Caco-2 (cell line): ENCODE measurements at regions not wholly inside any gene's neighbourhood (a gene's known extent, or its start where the extent isn't known, plus 50 kb on each side); places are given as distances from the start of the nearest gene placed in this dataset.

Experiments used
- BruUV-seq: library from RNA; stranded (reverse); fragments of 400-500 nt; replicated peaks from 2 replicates; lab custom pipeline; 2021; lab: Mats Ljungman, UMichigan
- CTCF ChIA-PET: fragments of 300-600 bp; sonication (Branson Sonifier 250); formaldehyde crosslinking; loops from one replicate; lab custom pipeline; 2022; ENCODE audit warnings: antibody characterized with exemption; lab: Charles Lee
- POLR2A ChIA-PET: fragments of 300-600 bp; sonication (Branson Sonifier 250); formaldehyde crosslinking; loops from one replicate; lab custom pipeline; 2022; ENCODE audit warnings: antibody characterized with exemption; lab: Charles Lee
- DNase-seq, 2 experiments: peaks; one replicate each; pipeline versions ENCODE4 v3.0.0 to v3.0.0-alpha.2; 2020 to 2022
- H3K27me3 ChIP-seq: replicated peaks from 2 replicates; pipeline ENCODE4 v1.6.0; 2011; ENCODE audit warnings: low read length; ENCODE audit not compliant: control insufficient read depth, insufficient read depth
- H3K36me3 ChIP-seq: 2 replicates; pipeline ENCODE4 v1.5.1; 2011; ENCODE audit warnings: low read length; ENCODE audit not compliant: control insufficient read depth, insufficient read depth
- H3K4me1 ChIP-seq: fragments of 250-450 bp; sonication (Bioruptor Pico); 2 replicates; pipeline ENCODE4 v1.5.1; 2020; ENCODE audit warnings: mild to moderate bottlenecking
- H3K4me3 ChIP-seq: 2 replicates; pipeline ENCODE4 v1.5.1; 2011; ENCODE audit warnings: low read depth, mild to moderate bottlenecking, control low read depth, low read length
- H3K9me3 ChIP-seq: fragments of 250-450 bp; sonication (Bioruptor Pico); 2 replicates; pipeline ENCODE4 v1.5.1; 2020; ENCODE audit warnings: mild to moderate bottlenecking, moderate library complexity
- H3K27ac Mint-ChIP-seq: one replicate; pipeline ENCODE4 v1.8.0; 2022; ENCODE audit warnings: mixed read lengths; ENCODE audit not compliant: unreplicated experiment
- H3K27me3 Mint-ChIP-seq: one replicate; pipeline ENCODE4 v1.8.0; 2022; ENCODE audit warnings: mixed read lengths; ENCODE audit not compliant: insufficient read depth, unreplicated experiment
- H3K36me3 Mint-ChIP-seq: one replicate; pipeline ENCODE4 v1.8.0; 2022; ENCODE audit warnings: mild to moderate bottlenecking, mixed read lengths; ENCODE audit not compliant: insufficient read depth, unreplicated experiment
- H3K4me1 Mint-ChIP-seq: one replicate; pipeline ENCODE4 v1.8.0; 2022; ENCODE audit warnings: low read depth, mixed read lengths; ENCODE audit not compliant: unreplicated experiment
- H3K4me3 Mint-ChIP-seq: one replicate; pipeline ENCODE4 v1.8.0; 2022; ENCODE audit warnings: mild to moderate bottlenecking, moderate library complexity, mixed read lengths; ENCODE audit not compliant: unreplicated experiment
- H3K9me3 Mint-ChIP-seq: one replicate; pipeline ENCODE4 v1.8.0; 2022; ENCODE audit warnings: mixed read lengths; ENCODE audit not compliant: unreplicated experiment
- intact Hi-C: fragments of 100-400 bp; cut with micrococcal nuclease; formaldehyde crosslinking; loops from one replicate; pipeline ENCODE4 v1.10.0; 2022; ENCODE audit not compliant: unreplicated experiment
- TF ChIP-seq, protein P1 (sequence below), 2 experiments: fragments of 200-600 bp in 1 of 2; IDR thresholded peaks; 1 replicate in 1 of 2; 2 replicates in 1 of 2; pipeline versions ENCODE4 v1.5.1 to v1.8.0; 2011 to 2022; ENCODE audit warnings: antibody characterized with exemption in 1 of 2, control low read depth in 1 of 2, inconsistent platforms in 1 of 2, low read depth in 1 of 2, low read length in 1 of 2, mild to moderate bottlenecking in 1 of 2, moderate library complexity in 1 of 2; ENCODE audit not compliant: insufficient read depth in 1 of 2, severe bottlenecking in 1 of 2, unreplicated experiment in 1 of 2

DNA sequence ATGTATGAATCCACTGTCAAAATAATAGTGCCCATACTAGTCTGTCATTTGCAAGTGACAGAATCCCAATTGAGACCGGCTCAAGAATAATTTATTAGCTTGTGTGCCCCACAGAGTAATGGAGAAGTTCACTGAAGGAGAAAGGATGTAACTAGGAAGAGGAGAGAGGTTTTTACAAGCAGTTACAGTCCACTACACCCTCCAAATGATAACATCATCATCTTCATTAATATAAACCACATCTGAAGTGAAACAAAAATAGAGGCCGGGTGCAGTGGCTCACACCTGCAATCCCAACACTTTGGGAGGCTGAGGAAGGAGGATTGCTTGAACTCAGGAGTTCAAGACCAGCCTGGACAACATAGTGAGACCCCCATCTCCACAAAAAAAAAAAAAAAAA is 226.8 kb downstream of the SKIDA1 start:
- ChIA-PET CTCF (no interaction called here), POLR2A (no interaction called here)
- Mint-ChIP-seq H3K4me1 (peaks cover 45% of the 10 kb centered on the region), H3K9me3 (no peaks in the 10 kb centered on the region), H3K27ac (no peak overlapping the region), H3K4me3 (no peak overlapping the region), H3K36me3 (peaks cover 6% of the 10 kb centered on the region), H3K27me3 (no peaks in the 10 kb centered on the region)
- Histone ChIP-seq H3K36me3 (no peaks in the 10 kb centered on the region), H3K4me3 (no peak overlapping the region), H3K9me3 (no peaks in the 10 kb centered on the region), H3K4me1 (peaks cover 34% of the 10 kb centered on the region), H3K27me3 (no peaks in the 10 kb centered on the region)
- no TSS peak for BruUV-seq
- DNase-seq, result no peak
- intact Hi-C loops, result no loop called here
- TF ChIP-seq, protein P1, sequence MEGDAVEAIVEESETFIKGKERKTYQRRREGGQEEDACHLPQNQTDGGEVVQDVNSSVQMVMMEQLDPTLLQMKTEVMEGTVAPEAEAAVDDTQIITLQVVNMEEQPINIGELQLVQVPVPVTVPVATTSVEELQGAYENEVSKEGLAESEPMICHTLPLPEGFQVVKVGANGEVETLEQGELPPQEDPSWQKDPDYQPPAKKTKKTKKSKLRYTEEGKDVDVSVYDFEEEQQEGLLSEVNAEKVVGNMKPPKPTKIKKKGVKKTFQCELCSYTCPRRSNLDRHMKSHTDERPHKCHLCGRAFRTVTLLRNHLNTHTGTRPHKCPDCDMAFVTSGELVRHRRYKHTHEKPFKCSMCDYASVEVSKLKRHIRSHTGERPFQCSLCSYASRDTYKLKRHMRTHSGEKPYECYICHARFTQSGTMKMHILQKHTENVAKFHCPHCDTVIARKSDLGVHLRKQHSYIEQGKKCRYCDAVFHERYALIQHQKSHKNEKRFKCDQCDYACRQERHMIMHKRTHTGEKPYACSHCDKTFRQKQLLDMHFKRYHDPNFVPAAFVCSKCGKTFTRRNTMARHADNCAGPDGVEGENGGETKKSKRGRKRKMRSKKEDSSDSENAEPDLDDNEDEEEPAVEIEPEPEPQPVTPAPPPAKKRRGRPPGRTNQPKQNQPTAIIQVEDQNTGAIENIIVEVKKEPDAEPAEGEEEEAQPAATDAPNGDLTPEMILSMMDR (IDR thresholded peaks at IDR 0.05; ENCODE audit: insufficient read depth in 1 of 2, low read depth in 1 of 2, low read length in 1 of 2, severe bottlenecking in 1 of 2, unreplicated experiment in 1 of 2), result no peak

DNA sequence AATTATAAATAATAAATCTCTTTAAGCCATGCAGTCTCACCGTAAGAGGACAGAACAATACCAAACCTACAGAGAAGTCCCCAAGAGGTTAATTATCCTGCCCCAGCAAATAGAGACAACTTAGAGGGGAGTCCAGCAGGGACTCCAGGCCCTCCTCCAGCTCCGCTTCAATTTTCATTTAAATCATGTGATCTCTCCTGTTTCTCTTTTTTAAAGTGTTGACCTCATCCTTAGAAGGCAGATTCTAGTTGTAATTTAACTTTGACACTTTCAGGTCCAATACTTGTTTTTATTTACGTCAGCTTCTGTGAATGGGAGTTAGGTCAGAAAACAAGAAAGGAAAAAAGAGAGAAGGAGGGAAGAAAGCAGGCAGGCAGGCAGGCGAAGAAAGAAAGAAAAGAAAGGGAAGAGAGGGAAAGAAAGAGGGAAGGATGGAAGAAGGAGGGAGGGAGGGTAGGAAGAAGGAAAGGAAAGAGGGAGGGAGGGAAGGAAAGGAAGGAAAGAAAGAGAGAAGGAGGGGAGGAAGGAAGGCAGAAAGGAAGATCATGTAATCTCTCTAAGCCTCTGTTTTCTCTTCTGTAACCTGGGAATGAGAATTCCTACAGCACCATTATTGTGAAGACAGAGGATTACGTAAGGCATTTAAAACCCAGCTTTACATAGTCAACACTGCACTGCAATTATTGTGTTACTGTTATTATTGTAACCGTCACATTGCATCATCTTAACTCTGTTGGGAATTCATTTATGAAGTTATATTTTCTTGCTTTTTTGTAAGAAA is 227.7 kb downstream of the SKIDA1 start:
- H3K4me3 ChIP-seq, result no peak overlapping the region
- H3K27me3 ChIP-seq, result no peaks in the 10 kb centered on the region
- no TSS peak for BruUV-seq
- intact Hi-C loops, result no loop called here
- Mint-ChIP-seq H3K27me3 (no peaks in the 10 kb centered on the region), H3K36me3 (peaks cover 15% of the 10 kb centered on the region), H3K4me1 (peaks cover 52% of the 10 kb centered on the region), H3K27ac (no peak overlapping the region), H3K4me3 (no peak overlapping the region), H3K9me3 (no peaks in the 10 kb centered on the region)
- no peaks in the 10 kb centered on the region for H3K36me3 ChIP-seq
- H3K4me1 ChIP-seq, result peaks cover 32% of the 10 kb centered on the region
- ChIA-PET CTCF (no interaction called here), POLR2A (no interaction called here)
- TF ChIP-seq, protein P1 (IDR thresholded peaks at IDR 0.05; ENCODE audit: insufficient read depth in 1 of 2, low read depth in 1 of 2, low read length in 1 of 2, severe bottlenecking in 1 of 2, unreplicated experiment in 1 of 2), result no peak
- H3K9me3 ChIP-seq, result no peaks in the 10 kb centered on the region
- no peak for DNase-seq

DNA sequence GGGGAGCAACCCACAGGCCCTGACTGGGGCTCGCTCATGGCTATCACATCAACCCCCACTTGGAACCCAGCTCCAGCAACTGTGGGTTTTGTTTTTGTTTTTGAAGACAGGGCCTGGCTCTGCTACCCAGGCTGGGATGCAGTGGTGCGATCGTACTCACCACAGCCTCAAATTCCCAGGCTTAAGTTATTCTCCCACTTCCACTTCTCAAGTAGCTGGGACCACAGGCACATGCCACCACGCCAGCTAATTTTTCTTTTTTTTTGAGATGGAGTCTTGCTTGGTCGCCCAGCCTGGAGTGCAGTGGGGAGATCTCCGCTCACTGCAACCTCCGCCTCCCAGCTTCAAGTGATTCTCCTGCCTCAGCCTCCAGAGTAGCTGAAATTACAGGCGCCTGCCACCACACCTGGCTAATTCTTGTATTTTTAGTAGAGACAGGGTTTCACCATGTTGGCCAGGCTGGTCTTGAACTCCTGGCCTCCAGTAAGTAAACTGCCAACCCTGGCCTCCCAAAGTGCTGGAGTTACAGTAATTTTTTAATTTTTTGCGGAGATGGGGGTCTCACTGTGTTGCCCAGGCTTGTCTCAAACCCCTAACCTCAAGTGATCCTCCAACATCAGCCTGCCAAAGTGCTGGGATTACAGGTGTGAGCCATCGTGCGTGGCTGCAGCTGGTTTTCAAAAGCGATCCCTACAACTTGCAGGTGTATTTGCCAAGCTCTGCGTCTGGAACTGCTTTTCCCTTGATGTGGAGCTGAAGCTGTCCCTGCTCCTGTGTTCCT is 228.7 kb downstream of the SKIDA1 start:
- H3K4me1 ChIP-seq, result peaks cover 40% of the 10 kb centered on the region
- Mint-ChIP-seq H3K4me3 (no peak overlapping the region), H3K36me3 (peaks cover 16% of the 10 kb centered on the region), H3K4me1 (peaks cover 52% of the 10 kb centered on the region), H3K27me3 (no peaks in the 10 kb centered on the region), H3K9me3 (no peaks in the 10 kb centered on the region), H3K27ac (no peak overlapping the region)
- H3K27me3 ChIP-seq, result no peaks in the 10 kb centered on the region
- no peak overlapping the region for H3K4me3 ChIP-seq
- intact Hi-C loops, result no loop called here
- ChIA-PET POLR2A (no interaction called here), CTCF (no interaction called here)
- no TSS peak for BruUV-seq
- H3K9me3 ChIP-seq, result no peaks in the 10 kb centered on the region
- no peak for DNase-seq
- TF ChIP-seq, protein P1 (IDR thresholded peaks at IDR 0.05; ENCODE audit: insufficient read depth in 1 of 2, low read depth in 1 of 2, low read length in 1 of 2, severe bottlenecking in 1 of 2, unreplicated experiment in 1 of 2), result no peak
- no peaks in the 10 kb centered on the region for H3K36me3 ChIP-seq
